CD4-positive, alpha-beta T cell treated with Interleukin-21 for 1 hour (primary cell): ENCODE measurements at regions not wholly inside any gene's neighbourhood (a gene's known extent, or its start where the extent isn't known, plus 50 kb on each side); places are given as distances from the start of the nearest gene placed in this dataset.

Experiments used
- DNase-seq: peaks from one replicate; pipeline ENCODE4 v3.0.0-alpha.2; 2020

GRCh38 chr3:55218577-55218976, 268.5 kb downstream of the WNT5A start:
- no peak for DNase-seq

DNA sequence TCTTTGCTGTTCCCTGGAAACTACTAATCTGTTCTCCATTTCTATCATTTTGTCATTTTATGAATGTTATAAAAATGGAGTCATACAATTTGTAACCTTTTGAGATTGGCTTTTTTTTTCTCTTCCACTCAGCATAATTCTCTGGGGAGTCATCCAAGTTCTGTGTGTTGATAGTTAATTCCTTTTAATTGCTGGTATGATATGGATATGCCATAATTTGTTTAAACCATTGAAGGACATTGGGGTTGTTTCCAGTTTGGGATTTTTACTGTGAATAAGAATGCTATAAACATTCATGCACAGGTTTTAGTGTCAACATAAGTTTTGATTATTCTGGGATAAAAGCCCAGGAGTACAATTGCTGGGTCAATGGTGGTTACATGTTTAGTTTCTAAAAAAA, 279.4 kb downstream of the WNT5A start:
- DNase-seq: no peak

DNA sequence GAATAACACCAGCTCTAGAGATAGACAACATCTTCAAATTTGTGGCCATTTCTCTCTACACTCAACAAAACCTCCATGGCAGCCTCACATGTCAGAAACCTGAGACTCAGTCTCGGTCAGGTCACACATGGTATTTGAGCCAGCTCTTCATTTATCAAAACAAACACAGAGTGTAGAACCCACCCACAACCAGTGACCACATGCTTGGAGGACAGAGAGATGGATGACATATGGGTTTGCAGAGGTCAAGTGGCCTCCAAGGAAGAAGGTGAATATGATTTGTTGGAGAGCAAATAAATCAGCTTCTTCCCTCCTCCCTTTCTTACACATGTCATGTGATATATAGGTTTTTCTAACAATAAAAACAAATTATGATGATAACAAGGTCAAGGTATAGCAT, 278.1 kb upstream of the LRTM1 start:
- no peak for DNase-seq

DNA sequence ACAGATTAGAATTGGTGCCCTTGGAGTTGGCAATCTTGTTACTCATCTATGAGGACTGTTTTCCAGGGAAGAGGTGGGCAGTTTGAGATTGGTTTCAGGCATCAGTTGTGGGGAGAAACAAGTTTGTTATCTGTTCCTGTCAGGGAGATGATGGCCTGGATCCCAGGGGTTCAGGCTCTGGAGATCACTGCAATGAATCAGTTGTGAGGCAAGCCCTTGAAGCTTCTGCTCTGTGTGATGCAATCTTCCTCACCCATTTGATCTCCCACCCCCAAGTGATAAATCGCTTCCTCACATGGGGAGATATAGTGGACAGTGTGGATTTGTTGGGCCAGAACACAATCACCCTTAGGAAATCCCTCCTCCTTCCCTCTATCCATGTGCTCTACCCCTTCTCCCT, 276.6 kb upstream of the LRTM1 start:
- no peak for DNase-seq

DNA sequence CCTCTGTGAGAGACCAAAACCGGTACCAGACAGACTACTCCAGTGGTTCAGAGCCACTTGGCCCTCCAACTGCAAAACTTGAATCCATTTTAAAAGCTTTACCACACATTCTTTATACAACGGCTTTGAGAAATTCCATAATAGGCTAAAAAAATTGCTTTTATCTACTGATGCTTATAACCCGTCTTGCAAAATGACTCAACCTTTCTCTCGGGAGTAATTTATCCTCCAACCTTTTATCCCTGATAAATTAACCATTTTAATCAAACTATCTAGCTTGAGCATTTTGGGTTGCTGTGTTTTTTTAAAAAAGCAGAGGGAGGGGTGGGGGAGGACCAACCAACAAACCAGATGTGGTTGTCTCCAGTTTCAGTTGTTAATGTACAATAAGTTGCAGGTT, 275.7 kb upstream of the LRTM1 start:
- DNase-seq: no peak

- DNase-seq: no peak
These were observed 275.1 kb upstream of the LRTM1 start for GRCh38 chr3:55203006-55203405.

GRCh38 chr3:55202326-55202725, 274.5 kb upstream of the LRTM1 start:
- no peak for DNase-seq

- no peak for DNase-seq
These were observed 273.9 kb upstream of the LRTM1 start for GRCh38 chr3:55201779-55202178.

- no peak for DNase-seq
These were observed 273.0 kb upstream of the LRTM1 start for GRCh38 chr3:55200906-55201305.

GRCh38 chr3:55198554-55198953, 270.7 kb upstream of the LRTM1 start:
- no peak for DNase-seq

DNA sequence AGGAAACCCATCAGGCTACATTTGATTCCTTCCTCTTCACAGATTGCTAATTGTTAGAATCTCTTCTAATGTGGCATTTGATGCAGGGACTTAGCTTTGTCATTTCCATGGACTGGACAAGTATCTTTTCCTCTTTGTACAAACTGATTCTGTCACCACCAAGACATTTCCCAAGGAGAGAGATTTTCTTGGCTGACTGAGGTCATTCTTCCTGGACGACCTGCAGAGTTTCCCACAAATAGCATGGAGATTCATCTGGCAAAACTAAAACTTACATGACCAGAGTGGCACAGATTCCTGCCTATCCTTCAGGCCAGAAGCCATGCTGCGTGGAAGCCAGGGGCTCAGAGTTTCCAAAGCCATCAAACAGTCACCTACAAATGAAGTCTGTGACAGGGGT, 269.2 kb upstream of the LRTM1 start:
- no peak for DNase-seq

GRCh38 chr3:55196495-55196894, 268.6 kb upstream of the LRTM1 start:
- DNase-seq: no peak

DNA sequence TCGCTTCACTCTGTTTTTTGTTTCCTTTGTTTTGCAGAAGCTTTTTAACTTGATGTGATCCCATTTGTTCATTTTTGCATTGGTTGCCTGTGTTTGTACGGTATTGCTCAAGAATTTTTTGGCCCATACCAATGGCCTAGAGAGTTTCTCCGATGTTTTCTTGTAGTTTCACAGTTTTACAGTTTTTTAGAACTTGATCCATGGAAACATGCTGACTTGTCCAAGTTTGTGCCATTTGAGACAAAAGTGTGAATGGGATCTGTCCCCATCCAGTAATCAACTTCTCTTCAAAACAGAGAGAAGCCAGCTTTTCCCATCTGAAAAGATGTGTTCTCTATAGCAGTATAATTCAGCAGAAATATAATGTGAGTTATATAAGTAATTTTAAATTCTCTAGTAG, 266.5 kb upstream of the LRTM1 start:
- DNase-seq: no peak

- no peak for DNase-seq
These were observed 264.3 kb upstream of the LRTM1 start for GRCh38 chr3:55191911-55192775.

- no peak for DNase-seq
These were observed 262.5 kb upstream of the LRTM1 start for GRCh38 chr3:55190331-55190730.

DNA sequence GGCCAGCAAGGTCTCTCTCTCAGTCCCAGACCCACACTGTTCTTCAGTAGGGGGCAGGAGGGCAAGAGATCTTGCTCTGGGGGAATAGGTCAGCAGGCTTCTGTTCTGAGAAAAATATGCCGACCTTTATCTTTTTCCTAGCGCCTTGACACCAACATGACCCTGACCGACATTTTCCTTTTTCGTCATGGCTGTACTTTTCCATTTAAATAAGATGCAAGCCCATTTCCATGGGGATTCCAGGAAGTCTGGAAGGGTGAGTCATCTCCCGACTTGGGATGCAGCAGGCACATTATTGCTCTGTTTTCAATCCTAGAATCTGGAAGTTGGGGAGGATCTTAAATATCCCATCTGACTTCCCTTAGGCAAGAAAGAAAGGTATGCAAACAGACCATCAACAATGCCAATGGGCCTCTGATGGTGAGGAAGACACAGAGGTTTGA, 261.5 kb upstream of the LRTM1 start:
- DNase-seq: no peak

GRCh38 chr3:55185380-55185779, 257.5 kb upstream of the LRTM1 start:
- DNase-seq: no peak

DNA sequence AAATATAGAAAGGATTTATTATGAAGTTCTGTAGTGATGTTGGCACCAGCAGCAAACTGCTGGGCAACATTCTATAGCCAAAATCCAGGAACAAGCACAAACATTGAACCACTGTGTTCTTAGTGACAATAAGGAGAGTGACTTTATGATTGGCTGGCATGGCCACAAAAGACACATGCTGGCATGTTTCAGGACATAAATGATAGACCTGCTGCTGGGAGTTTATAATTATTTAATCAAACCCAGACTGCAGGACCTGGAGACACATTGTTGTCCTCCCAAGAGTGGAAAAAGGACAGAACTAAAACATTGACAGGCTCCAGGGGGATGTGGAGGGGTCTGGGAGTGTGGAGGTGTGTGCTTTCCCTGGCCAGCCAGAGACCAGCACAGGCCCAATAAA, 255.3 kb upstream of the LRTM1 start:
- DNase-seq: no peak

DNA sequence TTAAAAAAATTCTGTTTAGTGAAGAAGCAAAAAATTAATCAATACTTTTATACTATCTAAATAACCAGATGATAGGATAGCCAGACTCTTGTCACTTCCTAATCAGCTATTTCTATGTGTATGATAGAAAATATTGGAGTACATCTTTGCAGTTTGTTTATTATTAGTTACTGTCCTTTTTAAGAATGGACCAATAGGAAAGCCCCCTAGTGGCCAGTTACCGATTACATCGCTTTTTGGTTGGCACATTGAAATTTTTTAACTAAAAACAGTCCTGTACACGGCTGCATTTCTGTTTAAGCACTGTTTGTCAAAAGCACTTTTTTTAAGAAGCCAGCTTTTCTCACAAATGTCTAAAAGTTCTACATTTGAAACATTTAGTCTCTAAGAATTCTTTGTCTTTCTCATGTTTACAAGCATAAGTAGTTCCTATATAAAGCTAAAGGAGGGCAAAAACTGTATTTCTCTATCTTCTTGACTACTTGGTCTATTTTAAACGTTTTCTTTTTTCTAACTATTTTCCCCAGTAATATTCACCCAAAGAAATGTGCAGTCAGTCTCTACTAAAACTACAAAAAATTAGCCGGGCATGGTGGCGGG, 253.2 kb upstream of the LRTM1 start:
- peak; percentile 6 for DNase-seq

GRCh38 chr3:55180161-55180560, 252.3 kb upstream of the LRTM1 start:
- DNase-seq: no peak

DNA sequence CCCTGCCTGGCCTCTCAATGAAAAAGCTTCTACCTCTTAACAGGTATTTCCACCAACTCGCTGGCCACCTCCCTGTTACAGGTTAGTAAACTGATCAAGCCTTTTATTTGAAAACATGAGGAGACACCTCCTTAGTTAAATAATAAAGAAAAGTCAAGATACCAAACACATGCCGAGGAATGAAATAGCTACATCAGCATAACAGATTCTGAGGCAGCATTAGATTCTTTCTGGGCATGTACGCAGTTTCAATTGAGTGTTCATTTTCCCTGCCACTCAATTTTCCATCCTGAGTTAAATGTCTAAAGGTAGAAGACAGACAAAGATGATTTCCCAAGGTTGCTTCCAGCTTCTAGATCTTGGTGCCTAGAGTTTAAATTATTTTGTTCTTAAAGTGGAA, 250.5 kb upstream of the LRTM1 start:
- DNase-seq: no peak

DNA sequence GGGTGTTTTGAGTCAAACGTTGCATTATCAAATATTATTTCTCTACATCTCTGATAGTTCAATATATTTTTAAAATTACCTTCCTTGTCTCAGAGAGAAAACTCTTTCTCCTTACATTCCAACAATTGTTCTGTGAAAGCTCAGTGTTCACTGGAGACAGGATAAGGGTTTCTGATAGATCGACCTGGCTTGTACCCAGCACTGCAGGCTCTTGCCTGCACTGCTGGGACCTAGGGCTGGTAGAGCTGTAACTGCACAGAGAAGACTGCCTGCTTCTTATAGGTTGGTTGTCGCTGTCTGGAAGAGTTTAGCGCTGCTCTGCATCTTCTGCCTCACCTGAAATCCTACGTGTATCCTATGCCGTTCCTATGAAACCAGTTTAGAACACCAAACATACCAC, 249.9 kb upstream of the LRTM1 start:
- DNase-seq: no peak

GRCh38 chr3:55175423-55175822, 247.6 kb upstream of the LRTM1 start:
- DNase-seq: no peak

GRCh38 chr3:55174747-55175146, 246.9 kb upstream of the LRTM1 start:
- DNase-seq: no peak

GRCh38 chr3:55173504-55173903, 245.6 kb upstream of the LRTM1 start:
- no peak for DNase-seq
